HepG2 (cell line): ENCODE measurements at regions not wholly inside any gene's neighbourhood (a gene's known extent, or its start where the extent isn't known, plus 50 kb on each side); places are given as distances from the start of the nearest gene placed in this dataset.

ENCODE experiments used
- CEBPB ChIP-seq: IDR thresholded peaks from 2 replicates; pipeline ENCODE4 v1.6.1; 2011; ENCODE audit warnings: low read depth, low read length, improper control_type of control experiment, borderline replicate concordance
- FOXO1 ChIP-seq: sonication (generic); formaldehyde crosslinking; IDR thresholded peaks from 2 replicates; pipeline ENCODE4 v1.4.0; 2020; ENCODE audit warnings: missing genetic modification reagents
- HHEX ChIP-seq: IDR thresholded peaks from 2 replicates; pipeline ENCODE4 v1.6.1; 2016; ENCODE audit warnings: control low read depth
- HOMEZ ChIP-seq: IDR thresholded peaks from 2 replicates; pipeline ENCODE4 v1.6.1; 2016; ENCODE audit warnings: low read depth
- IKZF5 ChIP-seq: IDR thresholded peaks from 2 replicates; pipeline ENCODE4 v1.6.1; 2018; ENCODE audit warnings: missing genetic modification reagents, mild to moderate bottlenecking, missing compliant biosample characterization
- KMT2A ChIP-seq: sonication (generic); formaldehyde crosslinking; IDR thresholded peaks from 2 replicates; pipeline ENCODE4 v1.4.0; 2020; ENCODE audit warnings: missing genetic modification reagents
- TGIF2 ChIP-seq: IDR thresholded peaks from 2 replicates; pipeline ENCODE4 v1.6.1; 2016; ENCODE audit warnings: control low read depth, missing compliant biosample characterization
- YEATS2 ChIP-seq: sonication (generic); formaldehyde crosslinking; IDR thresholded peaks from 2 replicates; pipeline ENCODE4 v1.4.0; 2020; ENCODE audit warnings: missing genetic modification reagents, borderline replicate concordance
- ZNF720 ChIP-seq: sonication (generic); formaldehyde crosslinking; IDR thresholded peaks from 2 replicates; pipeline ENCODE4 v1.4.0; 2020; ENCODE audit warnings: missing genetic modification reagents
- ZNF850 ChIP-seq: sonication (generic); formaldehyde crosslinking; conservative IDR thresholded peaks from 2 replicates; pipeline ENCODE4 v1.9.0; 2021; ENCODE audit warnings: mild to moderate bottlenecking, missing genetic modification reagents
- TF ChIP-seq, protein P1 (sequence below): sonication (generic); formaldehyde crosslinking; IDR thresholded peaks from 2 replicates; pipeline ENCODE4 v1.4.0; 2020; ENCODE audit warnings: missing genetic modification reagents, borderline replicate concordance
- TF ChIP-seq, protein P2 (sequence below): sonication (generic); formaldehyde crosslinking; conservative IDR thresholded peaks from 2 replicates; pipeline ENCODE4 v1.4.0; 2020; ENCODE audit warnings: missing genetic modification reagents
- TF ChIP-seq, protein P3 (sequence below): sonication (generic); formaldehyde crosslinking; IDR thresholded peaks from 2 replicates; pipeline ENCODE4 v1.4.0; 2020; ENCODE audit warnings: missing genetic modification reagents
- TF ChIP-seq, protein P4 (sequence below): sonication (generic); formaldehyde crosslinking; IDR thresholded peaks from 2 replicates; pipeline ENCODE4 v1.4.0; 2020; ENCODE audit warnings: missing genetic modification reagents

GRCh38 chr6:113754291-113754690 is 102.9 kb upstream of the MARCKS start (continued):
- TF ChIP-seq, protein P1, sequence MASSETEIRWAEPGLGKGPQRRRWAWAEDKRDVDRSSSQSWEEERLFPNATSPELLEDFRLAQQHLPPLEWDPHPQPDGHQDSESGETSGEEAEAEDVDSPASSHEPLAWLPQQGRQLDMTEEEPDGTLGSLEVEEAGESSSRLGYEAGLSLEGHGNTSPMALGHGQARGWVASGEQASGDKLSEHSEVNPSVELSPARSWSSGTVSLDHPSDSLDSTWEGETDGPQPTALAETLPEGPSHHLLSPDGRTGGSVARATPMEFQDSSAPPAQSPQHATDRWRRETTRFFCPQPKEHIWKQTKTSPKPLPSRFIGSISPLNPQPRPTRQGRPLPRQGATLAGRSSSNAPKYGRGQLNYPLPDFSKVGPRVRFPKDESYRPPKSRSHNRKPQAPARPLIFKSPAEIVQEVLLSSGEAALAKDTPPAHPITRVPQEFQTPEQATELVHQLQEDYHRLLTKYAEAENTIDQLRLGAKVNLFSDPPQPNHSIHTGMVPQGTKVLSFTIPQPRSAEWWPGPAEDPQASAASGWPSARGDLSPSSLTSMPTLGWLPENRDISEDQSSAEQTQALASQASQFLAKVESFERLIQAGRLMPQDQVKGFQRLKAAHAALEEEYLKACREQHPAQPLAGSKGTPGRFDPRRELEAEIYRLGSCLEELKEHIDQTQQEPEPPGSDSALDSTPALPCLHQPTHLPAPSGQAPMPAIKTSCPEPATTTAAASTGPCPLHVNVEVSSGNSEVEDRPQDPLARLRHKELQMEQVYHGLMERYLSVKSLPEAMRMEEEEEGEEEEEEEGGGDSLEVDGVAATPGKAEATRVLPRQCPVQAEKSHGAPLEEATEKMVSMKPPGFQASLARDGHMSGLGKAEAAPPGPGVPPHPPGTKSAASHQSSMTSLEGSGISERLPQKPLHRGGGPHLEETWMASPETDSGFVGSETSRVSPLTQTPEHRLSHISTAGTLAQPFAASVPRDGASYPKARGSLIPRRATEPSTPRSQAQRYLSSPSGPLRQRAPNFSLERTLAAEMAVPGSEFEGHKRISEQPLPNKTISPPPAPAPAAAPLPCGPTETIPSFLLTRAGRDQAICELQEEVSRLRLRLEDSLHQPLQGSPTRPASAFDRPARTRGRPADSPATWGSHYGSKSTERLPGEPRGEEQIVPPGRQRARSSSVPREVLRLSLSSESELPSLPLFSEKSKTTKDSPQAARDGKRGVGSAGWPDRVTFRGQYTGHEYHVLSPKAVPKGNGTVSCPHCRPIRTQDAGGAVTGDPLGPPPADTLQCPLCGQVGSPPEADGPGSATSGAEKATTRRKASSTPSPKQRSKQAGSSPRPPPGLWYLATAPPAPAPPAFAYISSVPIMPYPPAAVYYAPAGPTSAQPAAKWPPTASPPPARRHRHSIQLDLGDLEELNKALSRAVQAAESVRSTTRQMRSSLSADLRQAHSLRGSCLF (CRISPR knock-in tag), result no peak
- TF ChIP-seq YEATS2 (CRISPR knock-in tag), result no peak
- TF ChIP-seq HOMEZ, result no peak
- TF ChIP-seq, protein P2, sequence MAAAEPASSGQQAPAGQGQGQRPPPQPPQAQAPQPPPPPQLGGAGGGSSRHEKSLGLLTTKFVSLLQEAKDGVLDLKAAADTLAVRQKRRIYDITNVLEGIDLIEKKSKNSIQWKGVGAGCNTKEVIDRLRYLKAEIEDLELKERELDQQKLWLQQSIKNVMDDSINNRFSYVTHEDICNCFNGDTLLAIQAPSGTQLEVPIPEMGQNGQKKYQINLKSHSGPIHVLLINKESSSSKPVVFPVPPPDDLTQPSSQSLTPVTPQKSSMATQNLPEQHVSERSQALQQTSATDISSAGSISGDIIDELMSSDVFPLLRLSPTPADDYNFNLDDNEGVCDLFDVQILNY (CRISPR knock-in tag), result no peak
- TF ChIP-seq IKZF5 (CRISPR knock-in tag), result no peak
- no peak for TF ChIP-seq ZNF850 (CRISPR knock-in tag)
- no peak for TF ChIP-seq KMT2A (CRISPR knock-in tag)
- no peak for TF ChIP-seq CEBPB
- no peak for TF ChIP-seq FOXO1 (CRISPR knock-in tag)
- TF ChIP-seq, protein P3, sequence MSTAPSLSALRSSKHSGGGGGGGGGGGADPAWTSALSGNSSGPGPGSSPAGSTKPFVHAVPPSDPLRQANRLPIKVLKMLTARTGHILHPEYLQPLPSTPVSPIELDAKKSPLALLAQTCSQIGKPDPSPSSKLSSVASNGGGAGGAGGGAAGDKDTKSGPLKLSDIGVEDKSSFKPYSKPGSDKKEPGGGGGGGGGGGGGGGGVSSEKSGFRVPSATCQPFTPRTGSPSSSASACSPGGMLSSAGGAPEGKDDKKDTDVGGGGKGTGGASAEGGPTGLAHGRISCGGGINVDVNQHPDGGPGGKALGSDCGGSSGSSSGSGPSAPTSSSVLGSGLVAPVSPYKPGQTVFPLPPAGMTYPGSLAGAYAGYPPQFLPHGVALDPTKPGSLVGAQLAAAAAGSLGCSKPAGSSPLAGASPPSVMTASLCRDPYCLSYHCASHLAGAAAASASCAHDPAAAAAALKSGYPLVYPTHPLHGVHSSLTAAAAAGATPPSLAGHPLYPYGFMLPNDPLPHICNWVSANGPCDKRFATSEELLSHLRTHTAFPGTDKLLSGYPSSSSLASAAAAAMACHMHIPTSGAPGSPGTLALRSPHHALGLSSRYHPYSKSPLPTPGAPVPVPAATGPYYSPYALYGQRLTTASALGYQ (CRISPR knock-in tag), result no peak
- no peak for TF ChIP-seq HHEX (CRISPR knock-in tag)
- no peak for TF ChIP-seq TGIF2 (CRISPR knock-in tag)
- TF ChIP-seq, protein P4, sequence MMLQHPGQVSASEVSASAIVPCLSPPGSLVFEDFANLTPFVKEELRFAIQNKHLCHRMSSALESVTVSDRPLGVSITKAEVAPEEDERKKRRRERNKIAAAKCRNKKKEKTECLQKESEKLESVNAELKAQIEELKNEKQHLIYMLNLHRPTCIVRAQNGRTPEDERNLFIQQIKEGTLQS (CRISPR knock-in tag), result no peak
- no peak for TF ChIP-seq ZNF720 (CRISPR knock-in tag)
